Stomach smooth muscle (tissue), 2 donors: ENCODE measurements at regions not wholly inside any gene's neighbourhood (a gene's known extent, or its start where the extent isn't known, plus 50 kb on each side); places are given as distances from the start of the nearest gene placed in this dataset.

Source experiments
- H3K27ac ChIP-seq: one replicate; pipeline ENCODE4 v1.7.0; 2013; ENCODE audit warnings: mild to moderate bottlenecking, low read length, inconsistent platforms
- H3K27me3 ChIP-seq, 2 donors: one replicate each; pipeline ENCODE4 v1.7.0; 2013; ENCODE audit warnings: low read length in 2 of 2; ENCODE audit not compliant: insufficient read depth in 2 of 2, control insufficient read depth in 1 of 2
- H3K36me3 ChIP-seq, 2 donors: one replicate each; pipeline ENCODE4 v1.7.0; 2013; ENCODE audit warnings: low read length in 2 of 2; ENCODE audit not compliant: control insufficient read depth in 2 of 2, insufficient read depth in 2 of 2
- H3K4me1 ChIP-seq: one replicate; pipeline ENCODE4 v1.7.0; 2013; ENCODE audit warnings: low read length; ENCODE audit not compliant: control insufficient read depth, insufficient read depth
- H3K4me3 ChIP-seq, 2 donors: one replicate each; pipeline ENCODE4 v1.7.0; 2013; ENCODE audit warnings: low read length in 2 of 2
- H3K9ac ChIP-seq, 2 donors: one replicate each; pipeline ENCODE4 v1.7.0; 2013; ENCODE audit warnings: low read length in 2 of 2, mild to moderate bottlenecking in 1 of 2
- H3K9me3 ChIP-seq, 2 donors: one replicate each; pipeline ENCODE4 v1.7.0; 2013; ENCODE audit warnings: low read length in 2 of 2; ENCODE audit not compliant: control insufficient read depth in 2 of 2
- donor health status: healthy.
- donor health status: Pancreatic carcinoma.

DNA sequence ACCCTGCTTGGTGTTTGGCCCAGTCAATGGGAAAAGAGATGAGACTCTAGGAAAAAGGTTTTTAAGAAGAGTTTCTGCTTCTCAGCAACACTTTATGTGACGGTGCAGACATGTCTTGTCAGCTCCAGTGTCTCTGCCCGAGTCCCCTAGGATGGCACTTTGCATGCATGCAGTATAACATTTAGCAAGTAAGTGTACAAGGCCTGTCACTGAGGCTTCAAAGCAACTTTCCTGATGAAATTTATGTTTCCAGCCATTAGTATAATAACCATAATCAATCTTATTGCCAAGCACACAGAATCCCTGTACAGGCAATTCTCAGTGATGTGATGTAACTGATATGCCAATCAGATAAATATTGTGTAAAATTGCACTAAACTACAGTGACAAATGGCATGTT is 248.1 kb upstream of the PLET1 start:
- Histone ChIP-seq H3K27ac (no peak overlapping the region), H3K4me1 (no peaks in the 10 kb centered on the region), H3K4me3 (no peak overlapping the region), H3K27me3 (no peaks in the 10 kb centered on the region), H3K9ac (no peak overlapping the region), H3K9me3 (no peaks in the 10 kb centered on the region), H3K36me3 (no peaks in the 10 kb centered on the region)

DNA sequence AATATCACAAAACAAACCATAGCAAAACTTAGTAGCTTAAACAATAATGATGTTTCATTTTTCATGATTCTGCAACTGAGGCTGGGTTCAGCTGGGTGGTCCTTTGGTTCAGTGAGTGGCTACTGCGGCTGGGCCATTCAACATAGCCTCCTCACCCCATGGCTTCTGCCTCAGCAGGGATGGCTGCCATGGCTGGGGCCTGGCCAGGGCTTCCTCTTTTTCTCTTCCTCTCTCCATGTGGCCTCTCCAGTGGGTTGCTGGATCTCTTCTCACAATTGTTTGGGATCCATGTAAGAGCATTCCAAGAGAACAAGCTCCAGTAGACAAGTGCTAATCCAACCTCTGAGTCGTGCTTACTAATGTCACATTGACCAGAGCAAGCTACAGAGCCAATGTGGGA is 248.6 kb upstream of the PLET1 start:
- H3K27ac ChIP-seq: no peak overlapping the region
- H3K36me3 ChIP-seq: no peaks in the 10 kb centered on the region
- H3K4me1 ChIP-seq: no peaks in the 10 kb centered on the region
- no peak overlapping the region for H3K4me3 ChIP-seq
- H3K9ac ChIP-seq: no peak overlapping the region
- H3K9me3 ChIP-seq: no peaks in the 10 kb centered on the region
- no peaks in the 10 kb centered on the region for H3K27me3 ChIP-seq

DNA sequence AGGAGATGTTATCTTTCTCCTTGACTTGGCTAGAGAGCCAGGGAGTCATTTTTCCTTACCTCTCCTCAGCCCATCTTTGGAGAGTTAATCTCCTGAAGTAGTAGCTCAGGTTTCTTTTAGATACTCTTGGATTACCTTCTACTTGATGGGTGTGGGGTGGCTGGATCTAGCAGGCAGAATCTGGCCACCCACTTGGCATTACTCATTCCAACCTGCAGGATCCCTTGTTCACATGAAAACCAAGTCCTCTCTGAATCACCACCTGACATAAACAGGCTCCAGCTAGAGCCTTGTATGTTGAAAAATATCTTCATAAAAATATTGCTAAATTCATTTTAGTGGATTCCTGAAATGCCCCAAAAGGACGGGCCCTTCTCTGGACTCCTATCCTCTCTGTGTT is 250.6 kb upstream of the PLET1 start:
- no peak overlapping the region for H3K27ac ChIP-seq
- H3K36me3 ChIP-seq: no peaks in the 10 kb centered on the region
- no peak overlapping the region for H3K9ac ChIP-seq
- no peak overlapping the region for H3K4me3 ChIP-seq
- H3K27me3 ChIP-seq: no peaks in the 10 kb centered on the region
- H3K4me1 ChIP-seq: no peaks in the 10 kb centered on the region
- H3K9me3 ChIP-seq: no peaks in the 10 kb centered on the region

DNA sequence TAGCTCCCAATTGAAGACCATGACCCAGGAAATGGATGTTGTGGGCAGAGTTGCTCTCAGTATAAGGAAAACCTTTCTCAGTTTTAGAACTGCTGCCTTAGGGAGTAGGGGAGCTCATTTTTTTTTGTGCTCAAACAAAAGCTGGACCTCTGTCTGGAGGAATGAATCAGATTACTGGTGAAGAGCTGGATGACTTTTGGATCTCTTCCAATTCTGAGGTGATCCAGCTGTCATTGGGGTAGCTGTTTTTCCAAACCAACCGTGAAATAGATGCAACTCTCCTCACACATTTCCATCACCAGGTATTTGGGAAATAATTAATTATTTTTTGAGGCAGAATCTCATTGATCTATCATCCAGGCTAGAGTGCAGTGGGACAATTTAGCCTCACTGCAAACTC is 251.3 kb upstream of the PLET1 start:
- Histone ChIP-seq H3K27ac (no peak overlapping the region), H3K9ac (no peak overlapping the region), H3K27me3 (no peaks in the 10 kb centered on the region), H3K9me3 (no peaks in the 10 kb centered on the region), H3K36me3 (no peaks in the 10 kb centered on the region), H3K4me3 (no peak overlapping the region), H3K4me1 (no peaks in the 10 kb centered on the region)

DNA sequence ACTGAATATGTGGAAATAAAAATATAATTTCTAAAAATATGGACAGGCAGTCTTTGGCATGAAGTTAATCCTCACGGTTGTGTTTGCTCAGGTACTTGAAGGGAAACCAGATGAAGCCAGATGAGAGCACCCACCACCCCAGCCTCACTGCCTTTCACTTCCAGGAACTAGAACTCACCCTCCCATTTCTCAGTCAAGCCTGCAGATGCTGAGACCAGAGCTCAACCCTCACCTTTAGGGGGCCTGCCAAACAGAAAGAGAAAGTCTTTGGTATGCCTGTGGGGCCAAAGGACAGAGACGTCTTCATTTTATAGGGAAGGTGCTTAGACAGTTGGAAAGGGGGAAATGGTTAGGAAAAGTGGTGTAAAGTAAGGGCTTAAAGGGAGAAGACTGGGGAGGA is 252.8 kb upstream of the PLET1 start:
- Histone ChIP-seq H3K27ac (no peak overlapping the region), H3K4me1 (no peaks in the 10 kb centered on the region), H3K27me3 (no peaks in the 10 kb centered on the region), H3K9me3 (no peaks in the 10 kb centered on the region), H3K9ac (no peak overlapping the region), H3K36me3 (no peaks in the 10 kb centered on the region), H3K4me3 (no peak overlapping the region)

DNA sequence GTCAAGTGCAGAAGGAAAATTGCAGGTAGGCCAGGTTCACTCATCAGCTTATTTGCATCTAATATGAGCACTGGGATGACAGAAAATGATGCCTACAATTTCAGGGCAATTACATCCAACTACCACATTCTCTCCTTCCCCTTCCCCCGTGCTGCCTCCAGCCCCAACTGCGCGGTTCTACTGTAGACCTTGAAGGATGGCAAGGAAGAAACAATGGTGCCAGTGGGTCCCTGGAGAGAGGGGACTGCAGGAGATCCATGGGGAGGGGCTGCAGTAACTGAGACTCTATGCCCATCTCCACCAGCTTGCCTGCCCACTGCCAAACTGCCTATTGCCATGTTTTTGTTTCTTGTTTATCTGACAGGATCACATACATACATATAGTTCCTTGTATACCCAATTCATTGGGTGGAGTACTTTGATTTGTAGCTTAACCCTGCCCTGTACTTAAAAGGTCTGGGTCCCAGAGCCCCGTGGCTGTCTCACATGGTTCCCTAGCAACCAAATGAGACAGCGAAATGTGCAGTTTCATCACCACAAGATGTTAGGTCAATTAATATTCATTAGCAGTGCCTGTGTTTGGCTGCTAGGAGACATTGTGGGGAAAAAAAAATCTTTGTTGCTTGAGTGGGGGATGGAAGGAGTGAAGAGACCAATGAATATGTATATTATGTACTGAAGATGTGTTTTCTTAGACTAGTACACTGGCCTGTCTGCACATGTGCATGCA is 253.5 kb upstream of the PLET1 start:
- Histone ChIP-seq H3K9me3 (no peaks in the 10 kb centered on the region), H3K27ac (no peak overlapping the region), H3K4me3 (no peak overlapping the region), H3K9ac (no peak overlapping the region), H3K27me3 (no peaks in the 10 kb centered on the region), H3K4me1 (no peaks in the 10 kb centered on the region), H3K36me3 (no peaks in the 10 kb centered on the region)

DNA sequence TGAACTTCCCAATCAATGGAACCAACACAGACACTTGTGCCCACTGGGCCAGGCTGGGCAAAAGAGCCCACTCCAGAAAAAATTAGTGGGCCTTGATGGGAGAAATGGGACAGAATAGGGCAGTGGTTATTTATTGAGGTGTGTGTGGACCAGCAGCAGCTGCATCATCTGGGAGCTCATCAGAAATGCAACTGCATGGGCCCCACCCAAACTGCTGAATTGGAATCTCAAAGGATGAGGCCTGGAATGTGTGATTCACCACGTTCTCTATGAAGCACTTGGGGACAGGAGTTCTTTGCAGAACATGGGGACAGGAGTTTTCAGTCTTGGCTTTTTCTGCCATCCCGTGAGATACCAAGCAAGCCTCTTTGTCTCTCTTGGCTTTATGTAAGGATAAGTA is 255.6 kb upstream of the PLET1 start:
- no peak overlapping the region for H3K27ac ChIP-seq
- no peaks in the 10 kb centered on the region for H3K36me3 ChIP-seq
- no peaks in the 10 kb centered on the region for H3K9me3 ChIP-seq
- H3K9ac ChIP-seq: no peak overlapping the region
- no peak overlapping the region for H3K4me3 ChIP-seq
- no peaks in the 10 kb centered on the region for H3K4me1 ChIP-seq
- H3K27me3 ChIP-seq: no peaks in the 10 kb centered on the region

DNA sequence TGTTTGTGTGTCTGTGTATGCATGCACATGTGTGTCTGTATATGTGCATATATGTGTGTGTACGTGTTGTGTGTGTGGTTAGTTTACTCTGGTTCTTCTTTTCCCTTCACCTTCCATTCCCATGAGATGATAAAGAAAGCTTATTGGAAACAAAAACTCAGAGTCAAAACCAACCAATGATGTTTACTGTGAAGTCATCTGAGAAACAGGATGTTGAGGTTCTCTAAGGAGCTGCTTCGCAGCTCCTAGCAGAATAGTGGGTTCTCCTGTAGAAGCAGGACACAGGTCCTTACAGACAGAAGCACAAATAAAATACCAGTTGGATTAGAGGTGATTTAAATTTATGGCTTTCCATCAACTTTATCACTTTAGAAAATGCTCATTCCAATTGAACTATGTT is 256.1 kb upstream of the PLET1 start:
- Histone ChIP-seq H3K9me3 (no peaks in the 10 kb centered on the region), H3K9ac (no peak overlapping the region), H3K4me3 (no peak overlapping the region), H3K27ac (no peak overlapping the region), H3K4me1 (no peaks in the 10 kb centered on the region), H3K36me3 (no peaks in the 10 kb centered on the region), H3K27me3 (no peaks in the 10 kb centered on the region)

DNA sequence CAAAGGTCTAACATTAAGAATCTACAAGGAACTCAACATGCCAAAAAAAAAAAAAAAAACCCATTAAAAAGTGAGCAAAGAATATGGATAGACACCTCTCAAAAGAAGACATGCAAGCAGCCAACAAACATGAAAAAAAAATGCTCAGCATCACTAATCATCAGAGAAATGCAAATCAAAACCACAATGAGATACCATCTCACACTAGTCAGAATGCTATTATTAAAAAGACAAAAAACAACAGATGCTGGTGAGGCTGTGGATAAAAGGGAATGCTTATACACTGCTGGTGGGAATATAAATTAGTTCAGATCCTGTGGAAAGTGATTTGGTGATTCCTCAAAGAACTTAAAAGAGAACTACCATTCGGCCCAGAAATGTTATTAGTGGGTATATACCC is 257.7 kb upstream of the PLET1 start:
- Histone ChIP-seq H3K27me3 (no peaks in the 10 kb centered on the region), H3K27ac (no peak overlapping the region), H3K4me1 (peaks cover 2% of the 10 kb centered on the region), H3K36me3 (no peaks in the 10 kb centered on the region), H3K9ac (no peak overlapping the region), H3K4me3 (no peak overlapping the region), H3K9me3 (no peaks in the 10 kb centered on the region)

DNA sequence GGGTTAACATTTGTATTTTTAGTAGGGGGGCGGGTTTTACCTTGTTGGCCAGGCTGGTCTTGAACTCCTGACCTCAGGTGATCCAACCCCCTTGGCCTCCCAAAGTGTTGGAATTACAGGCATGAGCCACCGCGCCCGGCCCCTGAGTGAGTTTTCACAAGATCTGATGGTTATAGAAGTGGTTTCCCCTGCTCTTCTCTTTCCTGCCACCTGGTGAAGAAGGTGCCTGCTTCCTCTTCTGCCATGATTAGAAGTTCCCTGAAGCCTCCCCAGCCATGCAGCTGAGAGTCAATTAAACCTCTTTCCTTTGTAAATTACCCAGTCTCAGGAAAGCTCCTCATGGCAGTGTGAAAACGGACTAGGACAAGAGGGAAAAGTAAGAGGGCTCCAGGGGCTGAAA is 259.1 kb upstream of the PLET1 start:
- H3K27ac ChIP-seq: no peak overlapping the region
- no peak overlapping the region for H3K4me3 ChIP-seq
- no peaks in the 10 kb centered on the region for H3K27me3 ChIP-seq
- peaks cover 16% of the 10 kb centered on the region for H3K4me1 ChIP-seq
- no peak overlapping the region for H3K9ac ChIP-seq
- H3K36me3 ChIP-seq: no peaks in the 10 kb centered on the region
- no peaks in the 10 kb centered on the region for H3K9me3 ChIP-seq

DNA sequence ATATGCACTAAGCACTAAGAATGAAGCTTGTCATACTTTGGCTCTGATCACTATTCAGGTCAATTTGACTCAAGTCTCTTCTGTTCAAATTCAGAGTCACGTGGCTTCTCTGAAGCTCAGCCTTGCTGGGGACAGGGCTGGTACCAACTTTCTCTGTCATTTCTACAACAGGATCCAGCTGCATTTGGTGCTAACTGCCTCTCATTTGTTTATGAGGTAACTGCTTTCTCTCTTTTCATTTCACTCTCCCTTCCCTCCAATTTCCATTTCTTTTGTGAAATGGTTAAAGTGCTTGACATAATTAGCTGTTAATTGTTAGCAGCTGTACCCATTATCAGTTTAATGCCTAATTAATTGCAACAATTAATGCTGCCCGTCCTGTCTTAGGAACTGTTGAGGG is 259.7 kb upstream of the PLET1 start:
- no peak overlapping the region for H3K9ac ChIP-seq
- H3K27me3 ChIP-seq: no peaks in the 10 kb centered on the region
- H3K4me1 ChIP-seq: peaks cover 22% of the 10 kb centered on the region
- H3K36me3 ChIP-seq: no peaks in the 10 kb centered on the region
- H3K9me3 ChIP-seq: no peaks in the 10 kb centered on the region
- H3K4me3 ChIP-seq: no peak overlapping the region
- H3K27ac ChIP-seq: no peak overlapping the region
